Mucosa of descending colon (tissue), 3 donors: ENCODE measurements at regions not wholly inside any gene's neighbourhood (a gene's known extent, or its start where the extent isn't known, plus 50 kb on each side); places are given as distances from the start of the nearest gene placed in this dataset.

Source experiments
- ATAC-seq: fragments of 200-7000 bp; cut with Tn5 transposase; one replicate; pipeline ENCODE4 v1.9.1; 2020; ENCODE audit warnings: mild to moderate bottlenecking, moderate library complexity
- DNase-seq, 3 donors: peaks; one replicate each; pipeline ENCODE4 v3.0.0-alpha.2; 2020
- H3K36me3 ChIP-seq: fragments of 200-600 bp; one replicate; pipeline ENCODE4 v1.8.0; 2021; ENCODE audit warnings: low read depth, mild to moderate bottlenecking
- H3K4me1 ChIP-seq: fragments of 200-600 bp; one replicate; pipeline ENCODE4 v1.8.0; 2021; ENCODE audit warnings: low read depth, mild to moderate bottlenecking
- H3K4me3 ChIP-seq: fragments of 200-600 bp; one replicate; pipeline ENCODE4 v1.8.0; 2021; ENCODE audit warnings: mild to moderate bottlenecking
- H3K9me3 ChIP-seq: fragments of 200-600 bp; one replicate; pipeline ENCODE4 v1.8.0; 2021; ENCODE audit warnings: mild to moderate bottlenecking
- CTCF ChIP-seq: fragments of 200-600 bp; IDR thresholded peaks from one replicate; pipeline ENCODE4 v1.8.0; 2022; ENCODE audit warnings: antibody characterized with exemption, mild to moderate bottlenecking
- intact Hi-C, 2 donors: fragments of 100-400 bp; cut with DNase I in 1 of 2; cut with micrococcal nuclease in 1 of 2; formaldehyde crosslinking; loops; one replicate each; pipeline versions ENCODE4 v1.11.0 to v1.11.1; 2022; cut with DNase I, micrococcal nuclease
- donor health status: DM: no; HTN: no; CAD: no; lungs with moderate emphysema.
- donor health status: DM: no; HTN: no; CAD: no.
- donor health status: DM: no; HTN: yes; CAD: no.

- no peaks in the 10 kb centered on the region for H3K36me3 ChIP-seq
- intact Hi-C loops: no loop called here
- ATAC-seq (no peak), DNase-seq (no peak)
- H3K4me3 ChIP-seq: no peak overlapping the region
- no peak for TF ChIP-seq CTCF
- H3K9me3 ChIP-seq: no peaks in the 10 kb centered on the region
- H3K4me1 ChIP-seq: no peaks in the 10 kb centered on the region
These were observed 460.4 kb upstream of the RGS6 start for GRCh38 chr14:71471634-71472355.

GRCh38 chr14:71472356-71473340, 459.6 kb upstream of the RGS6 start:
- intact Hi-C loops: no loop called here
- no peak overlapping the region for H3K4me3 ChIP-seq
- TF ChIP-seq CTCF: no peak

GRCh38 chr14:71473843-71474242, 458.4 kb upstream of the RGS6 start:
- Histone ChIP-seq H3K4me1 (no peaks in the 10 kb centered on the region), H3K36me3 (no peaks in the 10 kb centered on the region), H3K4me3 (no peak overlapping the region), H3K9me3 (no peaks in the 10 kb centered on the region)
- DNase-seq: no peak
- intact Hi-C loops: no loop called here
- no peak for ATAC-seq
- no peak for TF ChIP-seq CTCF

More at GRCh38 chr14:71472356-71473340, 459.6 kb upstream of the RGS6 start:
- Histone ChIP-seq H3K36me3 (no peaks in the 10 kb centered on the region), H3K9me3 (no peaks in the 10 kb centered on the region), H3K4me1 (no peaks in the 10 kb centered on the region)
- ATAC-seq (no peak), DNase-seq (no peak)

GRCh38 chr14:71474301-71475265, 457.6 kb upstream of the RGS6 start:
- TF ChIP-seq CTCF: no peak
- H3K36me3 ChIP-seq: no peaks in the 10 kb centered on the region
- no peak overlapping the region for H3K4me3 ChIP-seq
- H3K4me1 ChIP-seq: no peaks in the 10 kb centered on the region
- DNase-seq (no peak), ATAC-seq (no peak)
- intact Hi-C loops: no loop called here
- H3K9me3 ChIP-seq: no peaks in the 10 kb centered on the region

GRCh38 chr14:71475916-71476315, 456.3 kb upstream of the RGS6 start:
- Histone ChIP-seq H3K4me3 (no peak overlapping the region), H3K4me1 (no peaks in the 10 kb centered on the region), H3K9me3 (no peaks in the 10 kb centered on the region), H3K36me3 (no peaks in the 10 kb centered on the region)
- ATAC-seq (no peak), DNase-seq (no peak)
- intact Hi-C loops: no loop called here
- TF ChIP-seq CTCF: no peak
